ENCODE measurements at regions not wholly inside any gene's neighbourhood (a gene's known extent, or its start where the extent isn't known, plus 50 kb on each side); places are given as distances from the start of the nearest gene placed in this dataset.
A peak's percentile ranks its signal among the peaks of the same experiment; 100 is the strongest.

GRCh38 chr12:126627596-126627995 is 1562.4 kb downstream of the AACS start:
- no peak overlapping the region for H3K27ac ChIP-seq
- no peak for TF ChIP-seq ZFX (IDR thresholded peaks at IDR 0.05; ENCODE audit: borderline replicate concordance)
- TF ChIP-seq CTCF (IDR thresholded peaks at IDR 0.05) = no peak

GRCh38 chr12:126636821-126637220 is 1571.6 kb downstream of the AACS start:
- TF ChIP-seq ZFX (IDR thresholded peaks at IDR 0.05; ENCODE audit: borderline replicate concordance) = no peak
- TF ChIP-seq CTCF (IDR thresholded peaks at IDR 0.05) = no peak
- H3K27ac ChIP-seq = no peak overlapping the region

- TF ChIP-seq ZFX (IDR thresholded peaks at IDR 0.05; ENCODE audit: borderline replicate concordance) (no peak), CTCF (IDR thresholded peaks at IDR 0.05) (no peak)
These were observed 1579.2 kb downstream of the AACS start for GRCh38 chr12:126644236-126645020.

GRCh38 chr12:126648074-126648473 is 1582.8 kb downstream of the AACS start:
- TF ChIP-seq ZFX (IDR thresholded peaks at IDR 0.05; ENCODE audit: borderline replicate concordance) (no peak), CTCF (IDR thresholded peaks at IDR 0.05) (no peak)
- H3K27ac ChIP-seq = no peak overlapping the region

More at GRCh38 chr12:126644236-126645020, 1579.2 kb downstream of the AACS start:
- no peak overlapping the region for H3K27ac ChIP-seq

- TF ChIP-seq ZFX (IDR thresholded peaks at IDR 0.05; ENCODE audit: borderline replicate concordance) = no peak
- no peak for TF ChIP-seq CTCF (IDR thresholded peaks at IDR 0.05)
- H3K27ac ChIP-seq = no peak overlapping the region
These were observed 1585.9 kb downstream of the AACS start for GRCh38 chr12:126651133-126651532.

GRCh38 chr12:126663304-126664094 is 1598.3 kb downstream of the AACS start:
- TF ChIP-seq CTCF (IDR thresholded peaks at IDR 0.05) (peak; percentile 81), ZFX (IDR thresholded peaks at IDR 0.05; ENCODE audit: borderline replicate concordance) (no peak)
- no peak overlapping the region for H3K27ac ChIP-seq

GRCh38 chr12:126667339-126667738 is 1599.6 kb upstream of the TMEM132C start:
- no peak overlapping the region for H3K27ac ChIP-seq
- TF ChIP-seq ZFX (IDR thresholded peaks at IDR 0.05; ENCODE audit: borderline replicate concordance) = no peak
- TF ChIP-seq CTCF (IDR thresholded peaks at IDR 0.05) = no peak
